ENCODE measurements at regions not wholly inside any gene's neighbourhood (a gene's known extent, or its start where the extent isn't known, plus 50 kb on each side); places are given as distances from the start of the nearest gene placed in this dataset.

DNA sequence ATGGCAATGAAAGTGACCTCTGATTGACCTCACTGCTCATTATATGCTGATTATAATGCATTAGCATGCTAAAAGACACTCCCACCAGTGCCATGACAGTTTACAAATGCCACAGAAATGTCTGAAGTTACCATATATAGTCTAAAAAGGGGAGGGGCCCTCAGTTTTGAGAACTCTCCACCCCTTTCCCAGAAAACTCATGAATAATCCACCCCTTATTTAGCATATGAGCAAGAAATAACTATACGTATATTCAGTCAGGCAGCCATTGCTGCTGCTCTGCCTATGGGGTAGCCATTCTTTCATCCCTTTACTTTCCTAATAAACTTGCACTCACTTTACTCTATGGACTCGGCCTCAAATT, 163.1 kb downstream of the ESM1 start:
- TF ChIP-seq, protein P1, sequence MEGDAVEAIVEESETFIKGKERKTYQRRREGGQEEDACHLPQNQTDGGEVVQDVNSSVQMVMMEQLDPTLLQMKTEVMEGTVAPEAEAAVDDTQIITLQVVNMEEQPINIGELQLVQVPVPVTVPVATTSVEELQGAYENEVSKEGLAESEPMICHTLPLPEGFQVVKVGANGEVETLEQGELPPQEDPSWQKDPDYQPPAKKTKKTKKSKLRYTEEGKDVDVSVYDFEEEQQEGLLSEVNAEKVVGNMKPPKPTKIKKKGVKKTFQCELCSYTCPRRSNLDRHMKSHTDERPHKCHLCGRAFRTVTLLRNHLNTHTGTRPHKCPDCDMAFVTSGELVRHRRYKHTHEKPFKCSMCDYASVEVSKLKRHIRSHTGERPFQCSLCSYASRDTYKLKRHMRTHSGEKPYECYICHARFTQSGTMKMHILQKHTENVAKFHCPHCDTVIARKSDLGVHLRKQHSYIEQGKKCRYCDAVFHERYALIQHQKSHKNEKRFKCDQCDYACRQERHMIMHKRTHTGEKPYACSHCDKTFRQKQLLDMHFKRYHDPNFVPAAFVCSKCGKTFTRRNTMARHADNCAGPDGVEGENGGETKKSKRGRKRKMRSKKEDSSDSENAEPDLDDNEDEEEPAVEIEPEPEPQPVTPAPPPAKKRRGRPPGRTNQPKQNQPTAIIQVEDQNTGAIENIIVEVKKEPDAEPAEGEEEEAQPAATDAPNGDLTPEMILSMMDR (IDR thresholded peaks at IDR 0.05), result no peak
- no peak for TF ChIP-seq POLR2A (IDR thresholded peaks at IDR 0.05)

Data from Peyer's patch (tissue), 4 donors.